GM12878 (cell line): ENCODE measurements at regions not wholly inside any gene's neighbourhood (a gene's known extent, or its start where the extent isn't known, plus 50 kb on each side); places are given as distances from the start of the nearest gene placed in this dataset.

Experiments
- ASH2L ChIP-seq: fragments of 300-600, 200-600 bp; sonication (generic); IDR thresholded peaks from 2 replicates; pipeline ENCODE4 v1.6.1; 2017; ENCODE audit warnings: low read depth, mild to moderate bottlenecking, borderline replicate concordance
- BRCA1 ChIP-seq: IDR thresholded peaks from 2 replicates; pipeline ENCODE4 v1.6.1; 2011; ENCODE audit warnings: low read depth, low read length, improper control_type of control experiment
- CBX3 ChIP-seq: fragments of 200-600 bp; sonication (generic); IDR thresholded peaks from 2 replicates; pipeline ENCODE4 v1.6.1; 2016; ENCODE audit warnings: low read depth, borderline replicate concordance
- FOXM1 ChIP-seq: IDR thresholded peaks from 2 replicates; pipeline ENCODE4 v1.6.1; 2012; ENCODE audit warnings: low read depth, mild to moderate bottlenecking, inconsistent platforms, low read length, moderate library complexity
- KAT2A ChIP-seq: conservative IDR thresholded peaks from 2 replicates; pipeline ENCODE4 v1.6.1; 2011; ENCODE audit warnings: low read depth, low read length; ENCODE audit not compliant: control insufficient read depth
- PAX5 ChIP-seq: IDR thresholded peaks from 2 replicates; pipeline ENCODE4 v1.6.1; 2011; ENCODE audit warnings: low read depth, low read length, borderline replicate concordance
- STAT3 ChIP-seq: IDR thresholded peaks from 2 replicates; pipeline ENCODE4 v1.6.1; 2011; ENCODE audit warnings: low read depth, low read length, improper control_type of control experiment
- TARDBP ChIP-seq: IDR thresholded peaks from 2 replicates; pipeline ENCODE4 v1.6.1; 2016; ENCODE audit warnings: borderline replicate concordance
- TBL1XR1 ChIP-seq: IDR thresholded peaks from 2 replicates; pipeline ENCODE4 v1.6.1; 2012; ENCODE audit warnings: low read depth, low read length, improper control_type of control experiment
- YY1 ChIP-seq: IDR thresholded peaks from 2 replicates; pipeline ENCODE4 v1.6.1; 2011; ENCODE audit warnings: low read depth, mild to moderate bottlenecking, low read length
- ZNF622 ChIP-seq: fragments of 450-650 bp; IDR thresholded peaks from 2 replicates; pipeline ENCODE4 v1.6.1; 2017; ENCODE audit warnings: mild to moderate bottlenecking, inconsistent platforms
- TF ChIP-seq, protein P1 (sequence below): IDR thresholded peaks from 2 replicates; pipeline ENCODE4 v1.6.1; 2012; ENCODE audit warnings: mild to moderate bottlenecking, low read depth, low read length
- TF ChIP-seq, protein P2 (sequence below): fragments of 150-350 bp; IDR thresholded peaks from 2 replicates; pipeline ENCODE4 v1.6.1; 2016; ENCODE audit warnings: low read depth, low read length
- TF ChIP-seq, protein P3 (sequence below): fragments of 450-650 bp; formaldehyde crosslinking; IDR thresholded peaks from 2 replicates; pipeline ENCODE4 v1.4.0; 2022; ENCODE audit warnings: mild to moderate bottlenecking, moderate library complexity
- TF ChIP-seq, protein P4 (sequence below): fragments of 450-650 bp; formaldehyde crosslinking; IDR thresholded peaks from 2 replicates; pipeline ENCODE4 v1.4.0; 2020; ENCODE audit warnings: mild to moderate bottlenecking, moderate library complexity

DNA sequence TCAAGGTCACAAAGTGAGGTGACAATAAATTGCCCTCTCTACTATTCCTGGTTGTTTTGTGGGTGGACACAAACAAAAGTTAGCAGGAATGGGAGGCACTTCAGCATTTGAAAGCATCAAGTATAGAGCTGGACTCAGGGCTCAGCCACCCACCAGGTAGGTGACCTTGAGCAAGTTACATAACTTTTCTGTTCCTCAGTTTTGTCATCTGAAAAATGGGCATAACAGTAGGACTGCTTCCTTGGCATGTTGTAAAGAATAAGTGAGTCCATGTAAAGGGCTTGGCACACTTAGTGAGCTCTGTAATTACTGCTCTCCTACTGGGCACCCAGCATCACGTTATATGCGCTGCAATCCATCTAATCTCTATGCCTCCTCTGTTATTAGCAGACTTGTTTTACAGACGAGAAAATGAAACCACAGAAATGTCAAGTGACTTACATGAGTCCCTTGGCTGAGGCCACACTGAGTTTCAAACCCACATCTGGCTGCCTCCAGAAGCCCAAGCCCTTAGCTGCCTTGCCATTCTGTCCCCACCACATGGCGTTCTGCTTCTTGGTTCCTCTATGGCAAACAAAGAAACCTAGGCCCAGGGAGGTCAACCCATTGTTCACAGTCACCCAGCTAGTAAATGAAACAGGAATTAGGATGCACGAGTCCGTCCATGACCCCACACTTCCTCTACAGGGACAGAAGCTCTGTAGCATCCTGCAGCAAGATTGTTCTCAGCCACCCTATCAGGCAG is 63.2 kb upstream of the SLC24A4 start (continued):
- TF ChIP-seq ZNF622 (no peak), BRCA1 (no peak), PAX5 (peak; percentile 96; the same call in 1 of the 2 replicates), KAT2A (no peak), YY1 (0 out of 2 replicates have a peak, but pooled peaks have one; percentile 14), FOXM1 (no peak), ASH2L (no peak), CBX3 (no peak), STAT3 (no peak), TARDBP (no peak), TBL1XR1 (peak; percentile 79)
- TF ChIP-seq, protein P1, sequence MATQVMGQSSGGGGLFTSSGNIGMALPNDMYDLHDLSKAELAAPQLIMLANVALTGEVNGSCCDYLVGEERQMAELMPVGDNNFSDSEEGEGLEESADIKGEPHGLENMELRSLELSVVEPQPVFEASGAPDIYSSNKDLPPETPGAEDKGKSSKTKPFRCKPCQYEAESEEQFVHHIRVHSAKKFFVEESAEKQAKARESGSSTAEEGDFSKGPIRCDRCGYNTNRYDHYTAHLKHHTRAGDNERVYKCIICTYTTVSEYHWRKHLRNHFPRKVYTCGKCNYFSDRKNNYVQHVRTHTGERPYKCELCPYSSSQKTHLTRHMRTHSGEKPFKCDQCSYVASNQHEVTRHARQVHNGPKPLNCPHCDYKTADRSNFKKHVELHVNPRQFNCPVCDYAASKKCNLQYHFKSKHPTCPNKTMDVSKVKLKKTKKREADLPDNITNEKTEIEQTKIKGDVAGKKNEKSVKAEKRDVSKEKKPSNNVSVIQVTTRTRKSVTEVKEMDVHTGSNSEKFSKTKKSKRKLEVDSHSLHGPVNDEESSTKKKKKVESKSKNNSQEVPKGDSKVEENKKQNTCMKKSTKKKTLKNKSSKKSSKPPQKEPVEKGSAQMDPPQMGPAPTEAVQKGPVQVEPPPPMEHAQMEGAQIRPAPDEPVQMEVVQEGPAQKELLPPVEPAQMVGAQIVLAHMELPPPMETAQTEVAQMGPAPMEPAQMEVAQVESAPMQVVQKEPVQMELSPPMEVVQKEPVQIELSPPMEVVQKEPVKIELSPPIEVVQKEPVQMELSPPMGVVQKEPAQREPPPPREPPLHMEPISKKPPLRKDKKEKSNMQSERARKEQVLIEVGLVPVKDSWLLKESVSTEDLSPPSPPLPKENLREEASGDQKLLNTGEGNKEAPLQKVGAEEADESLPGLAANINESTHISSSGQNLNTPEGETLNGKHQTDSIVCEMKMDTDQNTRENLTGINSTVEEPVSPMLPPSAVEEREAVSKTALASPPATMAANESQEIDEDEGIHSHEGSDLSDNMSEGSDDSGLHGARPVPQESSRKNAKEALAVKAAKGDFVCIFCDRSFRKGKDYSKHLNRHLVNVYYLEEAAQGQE, result no peak
- TF ChIP-seq, protein P2, sequence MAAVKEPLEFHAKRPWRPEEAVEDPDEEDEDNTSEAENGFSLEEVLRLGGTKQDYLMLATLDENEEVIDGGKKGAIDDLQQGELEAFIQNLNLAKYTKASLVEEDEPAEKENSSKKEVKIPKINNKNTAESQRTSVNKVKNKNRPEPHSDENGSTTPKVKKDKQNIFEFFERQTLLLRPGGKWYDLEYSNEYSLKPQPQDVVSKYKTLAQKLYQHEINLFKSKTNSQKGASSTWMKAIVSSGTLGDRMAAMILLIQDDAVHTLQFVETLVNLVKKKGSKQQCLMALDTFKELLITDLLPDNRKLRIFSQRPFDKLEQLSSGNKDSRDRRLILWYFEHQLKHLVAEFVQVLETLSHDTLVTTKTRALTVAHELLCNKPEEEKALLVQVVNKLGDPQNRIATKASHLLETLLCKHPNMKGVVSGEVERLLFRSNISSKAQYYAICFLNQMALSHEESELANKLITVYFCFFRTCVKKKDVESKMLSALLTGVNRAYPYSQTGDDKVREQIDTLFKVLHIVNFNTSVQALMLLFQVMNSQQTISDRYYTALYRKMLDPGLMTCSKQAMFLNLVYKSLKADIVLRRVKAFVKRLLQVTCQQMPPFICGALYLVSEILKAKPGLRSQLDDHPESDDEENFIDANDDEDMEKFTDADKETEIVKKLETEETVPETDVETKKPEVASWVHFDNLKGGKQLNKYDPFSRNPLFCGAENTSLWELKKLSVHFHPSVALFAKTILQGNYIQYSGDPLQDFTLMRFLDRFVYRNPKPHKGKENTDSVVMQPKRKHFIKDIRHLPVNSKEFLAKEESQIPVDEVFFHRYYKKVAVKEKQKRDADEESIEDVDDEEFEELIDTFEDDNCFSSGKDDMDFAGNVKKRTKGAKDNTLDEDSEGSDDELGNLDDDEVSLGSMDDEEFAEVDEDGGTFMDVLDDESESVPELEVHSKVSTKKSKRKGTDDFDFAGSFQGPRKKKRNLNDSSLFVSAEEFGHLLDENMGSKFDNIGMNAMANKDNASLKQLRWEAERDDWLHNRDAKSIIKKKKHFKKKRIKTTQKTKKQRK, result no peak
- TF ChIP-seq, protein P3, sequence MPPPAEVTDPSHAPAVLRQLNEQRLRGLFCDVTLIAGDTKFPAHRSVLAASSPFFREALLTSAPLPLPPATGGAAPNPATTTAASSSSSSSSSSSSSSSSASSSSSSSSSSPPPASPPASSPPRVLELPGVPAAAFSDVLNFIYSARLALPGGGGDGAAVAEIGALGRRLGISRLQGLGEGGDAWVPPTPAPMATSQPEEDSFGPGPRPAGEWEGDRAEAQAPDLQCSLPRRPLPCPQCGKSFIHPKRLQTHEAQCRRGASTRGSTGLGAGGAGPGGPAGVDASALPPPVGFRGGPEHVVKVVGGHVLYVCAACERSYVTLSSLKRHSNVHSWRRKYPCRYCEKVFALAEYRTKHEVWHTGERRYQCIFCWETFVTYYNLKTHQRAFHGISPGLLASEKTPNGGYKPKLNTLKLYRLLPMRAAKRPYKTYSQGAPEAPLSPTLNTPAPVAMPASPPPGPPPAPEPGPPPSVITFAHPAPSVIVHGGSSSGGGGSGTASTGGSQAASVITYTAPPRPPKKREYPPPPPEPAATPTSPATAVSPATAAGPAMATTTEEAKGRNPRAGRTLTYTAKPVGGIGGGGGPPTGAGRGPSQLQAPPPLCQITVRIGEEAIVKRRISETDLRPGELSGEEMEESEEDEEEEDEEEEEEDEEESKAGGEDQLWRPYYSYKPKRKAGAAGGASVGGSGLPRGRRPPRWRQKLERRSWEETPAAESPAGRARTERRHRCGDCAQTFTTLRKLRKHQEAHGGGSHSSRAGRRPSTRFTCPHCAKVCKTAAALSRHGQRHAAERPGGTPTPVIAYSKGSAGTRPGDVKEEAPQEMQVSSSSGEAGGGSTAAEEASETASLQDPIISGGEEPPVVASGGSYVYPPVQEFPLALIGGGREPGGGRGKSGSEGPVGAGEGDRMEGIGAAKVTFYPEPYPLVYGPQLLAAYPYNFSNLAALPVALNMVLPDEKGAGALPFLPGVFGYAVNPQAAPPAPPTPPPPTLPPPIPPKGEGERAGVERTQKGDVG (CRISPR knock-in tag), result no peak
- TF ChIP-seq, protein P4, sequence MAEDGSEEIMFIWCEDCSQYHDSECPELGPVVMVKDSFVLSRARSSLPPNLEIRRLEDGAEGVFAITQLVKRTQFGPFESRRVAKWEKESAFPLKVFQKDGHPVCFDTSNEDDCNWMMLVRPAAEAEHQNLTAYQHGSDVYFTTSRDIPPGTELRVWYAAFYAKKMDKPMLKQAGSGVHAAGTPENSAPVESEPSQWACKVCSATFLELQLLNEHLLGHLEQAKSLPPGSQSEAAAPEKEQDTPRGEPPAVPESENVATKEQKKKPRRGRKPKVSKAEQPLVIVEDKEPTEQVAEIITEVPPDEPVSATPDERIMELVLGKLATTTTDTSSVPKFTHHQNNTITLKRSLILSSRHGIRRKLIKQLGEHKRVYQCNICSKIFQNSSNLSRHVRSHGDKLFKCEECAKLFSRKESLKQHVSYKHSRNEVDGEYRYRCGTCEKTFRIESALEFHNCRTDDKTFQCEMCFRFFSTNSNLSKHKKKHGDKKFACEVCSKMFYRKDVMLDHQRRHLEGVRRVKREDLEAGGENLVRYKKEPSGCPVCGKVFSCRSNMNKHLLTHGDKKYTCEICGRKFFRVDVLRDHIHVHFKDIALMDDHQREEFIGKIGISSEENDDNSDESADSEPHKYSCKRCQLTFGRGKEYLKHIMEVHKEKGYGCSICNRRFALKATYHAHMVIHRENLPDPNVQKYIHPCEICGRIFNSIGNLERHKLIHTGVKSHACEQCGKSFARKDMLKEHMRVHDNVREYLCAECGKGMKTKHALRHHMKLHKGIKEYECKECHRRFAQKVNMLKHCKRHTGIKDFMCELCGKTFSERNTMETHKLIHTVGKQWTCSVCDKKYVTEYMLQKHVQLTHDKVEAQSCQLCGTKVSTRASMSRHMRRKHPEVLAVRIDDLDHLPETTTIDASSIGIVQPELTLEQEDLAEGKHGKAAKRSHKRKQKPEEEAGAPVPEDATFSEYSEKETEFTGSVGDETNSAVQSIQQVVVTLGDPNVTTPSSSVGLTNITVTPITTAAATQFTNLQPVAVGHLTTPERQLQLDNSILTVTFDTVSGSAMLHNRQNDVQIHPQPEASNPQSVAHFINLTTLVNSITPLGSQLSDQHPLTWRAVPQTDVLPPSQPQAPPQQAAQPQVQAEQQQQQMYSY (CRISPR knock-in tag), result no peak
